Type B pancreatic cell (in vitro differentiated cells): ENCODE measurements at regions not wholly inside any gene's neighbourhood (a gene's known extent, or its start where the extent isn't known, plus 50 kb on each side); places are given as distances from the start of the nearest gene placed in this dataset.

Experiments used
- DNase-seq: peaks from one replicate; pipeline ENCODE4 v3.0.0; 2021; ENCODE audit warnings: mixed read lengths; ENCODE audit not compliant: unreplicated experiment; ENCODE audit errors: extremely low spot score
- H3K27ac Mint-ChIP-seq: 2 replicates; pipeline ENCODE4 v1.8.0; 2021; ENCODE audit warnings: mild to moderate bottlenecking, mixed read lengths
- H3K27me3 Mint-ChIP-seq: 2 replicates; pipeline ENCODE4 v1.8.0; 2021; ENCODE audit warnings: mixed read lengths
- H3K36me3 Mint-ChIP-seq: 2 replicates; pipeline ENCODE4 v1.8.0; 2021; ENCODE audit warnings: mixed read lengths
- H3K4me1 Mint-ChIP-seq: one replicate; pipeline ENCODE4 v1.8.0; 2021; ENCODE audit warnings: mixed read lengths; ENCODE audit not compliant: unreplicated experiment
- H3K4me3 Mint-ChIP-seq: 2 replicates; pipeline ENCODE4 v1.8.0; 2021; ENCODE audit warnings: mild to moderate bottlenecking, mixed read lengths
- H3K9me3 Mint-ChIP-seq: 2 replicates; pipeline ENCODE4 v1.8.0; 2021; ENCODE audit warnings: mixed read lengths
- CTCF ChIP-seq: fragments of 200-600 bp; sonication (generic); conservative IDR thresholded peaks from 2 replicates; pipeline ENCODE4 v1.5.0; 2021; ENCODE audit warnings: antibody characterized with exemption, mild to moderate bottlenecking

- H3K27ac Mint-ChIP-seq = no peak overlapping the region
- no peak for DNase-seq
- H3K4me1 Mint-ChIP-seq = no peaks in the 10 kb centered on the region
- H3K4me3 Mint-ChIP-seq = no peak overlapping the region
- peaks cover 4% of the 10 kb centered on the region for H3K9me3 Mint-ChIP-seq
- no peaks in the 10 kb centered on the region for H3K36me3 Mint-ChIP-seq
- H3K27me3 Mint-ChIP-seq = no peaks in the 10 kb centered on the region
- no peak for TF ChIP-seq CTCF
Measured at GRCh38 chr20:7217606-7218005, 450.1 kb downstream of the BMP2 start.

GRCh38 chr20:7220755-7221154, 453.3 kb downstream of the BMP2 start:
- TF ChIP-seq CTCF = no peak
- Mint-ChIP-seq H3K27ac (no peak overlapping the region), H3K4me1 (no peaks in the 10 kb centered on the region), H3K36me3 (no peaks in the 10 kb centered on the region), H3K9me3 (peaks cover 4% of the 10 kb centered on the region), H3K27me3 (no peaks in the 10 kb centered on the region), H3K4me3 (no peak overlapping the region)
- no peak for DNase-seq

- H3K27me3 Mint-ChIP-seq = no peaks in the 10 kb centered on the region
- DNase-seq = no peak
- H3K27ac Mint-ChIP-seq = no peak overlapping the region
- H3K4me1 Mint-ChIP-seq = no peaks in the 10 kb centered on the region
- TF ChIP-seq CTCF = no peak
- H3K36me3 Mint-ChIP-seq = no peaks in the 10 kb centered on the region
- H3K9me3 Mint-ChIP-seq = peaks cover 4% of the 10 kb centered on the region
- no peak overlapping the region for H3K4me3 Mint-ChIP-seq
Measured at GRCh38 chr20:7226156-7226555, 458.7 kb downstream of the BMP2 start.

- Mint-ChIP-seq H3K27me3 (no peaks in the 10 kb centered on the region), H3K36me3 (no peaks in the 10 kb centered on the region), H3K9me3 (peaks cover 5% of the 10 kb centered on the region), H3K4me3 (no peak overlapping the region), H3K27ac (no peak overlapping the region), H3K4me1 (no peaks in the 10 kb centered on the region)
- no peak for TF ChIP-seq CTCF
- DNase-seq = no peak
Measured at GRCh38 chr20:7231303-7231702, 463.8 kb downstream of the BMP2 start.

GRCh38 chr20:7232796-7233195, 465.3 kb downstream of the BMP2 start:
- Mint-ChIP-seq H3K27ac (no peak overlapping the region), H3K9me3 (peaks cover 5% of the 10 kb centered on the region), H3K27me3 (no peaks in the 10 kb centered on the region), H3K4me3 (no peak overlapping the region), H3K4me1 (no peaks in the 10 kb centered on the region), H3K36me3 (no peaks in the 10 kb centered on the region)
- no peak for DNase-seq
- no peak for TF ChIP-seq CTCF

GRCh38 chr20:7237251-7237650, 469.8 kb downstream of the BMP2 start:
- Mint-ChIP-seq H3K27ac (no peak overlapping the region), H3K4me1 (no peaks in the 10 kb centered on the region), H3K27me3 (no peaks in the 10 kb centered on the region), H3K4me3 (no peak overlapping the region), H3K9me3 (peaks cover 5% of the 10 kb centered on the region), H3K36me3 (no peaks in the 10 kb centered on the region)
- no peak for DNase-seq
- TF ChIP-seq CTCF = no peak
